GM13977 (cell line): ENCODE measurements at regions not wholly inside any gene's neighbourhood (a gene's known extent, or its start where the extent isn't known, plus 50 kb on each side); places are given as distances from the start of the nearest gene placed in this dataset.

Source experiments
- DNase-seq: peaks from one replicate; pipeline ENCODE4 v3.0.0; 2012; ENCODE audit warnings: low spot score
- in situ Hi-C: fragments of 300-500 bp; cut with MboI; formaldehyde crosslinking; loops from one replicate; pipeline ENCODE4 v1.12.0; 2022; ENCODE audit warnings: low sequenced_read_pairs, low pct_unique_long_range_greater_than_20kb, mixed read lengths, inconsistent platforms; ENCODE audit not compliant: unreplicated experiment
- TF ChIP-seq, protein P1 (sequence below): IDR thresholded peaks from 2 replicates; pipeline ENCODE4 v1.5.1; 2012; ENCODE audit warnings: mild to moderate bottlenecking, control low read depth; ENCODE audit not compliant: insufficient read depth; ENCODE audit errors: extremely low read depth, missing control alignments

DNA sequence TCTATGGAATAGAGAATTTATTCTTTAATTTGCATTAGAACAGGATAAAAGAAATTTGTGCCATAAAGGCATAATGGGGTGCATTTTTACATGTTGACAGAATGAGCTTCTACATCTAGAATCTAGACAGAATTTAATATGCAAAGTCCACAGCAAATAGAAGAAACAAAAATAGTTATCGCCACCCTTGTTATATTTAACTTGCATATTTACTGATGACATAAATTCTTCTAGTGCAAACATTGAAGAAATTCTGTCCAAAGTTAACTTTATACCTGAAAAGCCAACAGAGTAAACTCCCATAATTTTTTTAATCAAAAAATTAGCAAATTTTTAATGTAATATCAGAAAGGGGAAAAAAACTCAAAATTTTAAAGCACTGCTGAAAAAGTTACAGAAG lies 213.7 kb upstream of the ALCAM start:
- TF ChIP-seq, protein P1, sequence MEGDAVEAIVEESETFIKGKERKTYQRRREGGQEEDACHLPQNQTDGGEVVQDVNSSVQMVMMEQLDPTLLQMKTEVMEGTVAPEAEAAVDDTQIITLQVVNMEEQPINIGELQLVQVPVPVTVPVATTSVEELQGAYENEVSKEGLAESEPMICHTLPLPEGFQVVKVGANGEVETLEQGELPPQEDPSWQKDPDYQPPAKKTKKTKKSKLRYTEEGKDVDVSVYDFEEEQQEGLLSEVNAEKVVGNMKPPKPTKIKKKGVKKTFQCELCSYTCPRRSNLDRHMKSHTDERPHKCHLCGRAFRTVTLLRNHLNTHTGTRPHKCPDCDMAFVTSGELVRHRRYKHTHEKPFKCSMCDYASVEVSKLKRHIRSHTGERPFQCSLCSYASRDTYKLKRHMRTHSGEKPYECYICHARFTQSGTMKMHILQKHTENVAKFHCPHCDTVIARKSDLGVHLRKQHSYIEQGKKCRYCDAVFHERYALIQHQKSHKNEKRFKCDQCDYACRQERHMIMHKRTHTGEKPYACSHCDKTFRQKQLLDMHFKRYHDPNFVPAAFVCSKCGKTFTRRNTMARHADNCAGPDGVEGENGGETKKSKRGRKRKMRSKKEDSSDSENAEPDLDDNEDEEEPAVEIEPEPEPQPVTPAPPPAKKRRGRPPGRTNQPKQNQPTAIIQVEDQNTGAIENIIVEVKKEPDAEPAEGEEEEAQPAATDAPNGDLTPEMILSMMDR: no peak
- in situ Hi-C loops: no loop called here

DNA sequence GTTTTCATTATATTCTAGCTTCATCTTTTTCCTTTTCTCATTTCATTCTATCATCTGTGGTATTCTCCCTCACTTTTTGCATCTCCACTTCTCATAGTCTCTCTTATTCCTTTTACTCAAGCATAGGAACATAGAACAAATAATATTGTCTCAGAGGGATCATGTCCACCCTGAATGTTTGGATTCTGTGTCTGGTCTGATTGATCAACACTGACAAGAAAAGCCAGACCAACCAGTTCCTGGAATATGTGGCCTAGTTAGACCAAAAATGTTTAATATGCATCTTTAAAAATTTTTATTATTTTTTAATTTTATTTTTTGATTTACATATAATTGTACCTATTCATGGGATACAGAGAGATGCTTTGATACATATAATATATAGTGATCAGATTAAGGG lies 212.0 kb upstream of the ALCAM start:
- TF ChIP-seq, protein P1: no peak
- in situ Hi-C loops: no loop called here
- no peak for DNase-seq

More for the DNA sequence above, 213.7 kb upstream of the ALCAM start:
- DNase-seq: no peak

DNA sequence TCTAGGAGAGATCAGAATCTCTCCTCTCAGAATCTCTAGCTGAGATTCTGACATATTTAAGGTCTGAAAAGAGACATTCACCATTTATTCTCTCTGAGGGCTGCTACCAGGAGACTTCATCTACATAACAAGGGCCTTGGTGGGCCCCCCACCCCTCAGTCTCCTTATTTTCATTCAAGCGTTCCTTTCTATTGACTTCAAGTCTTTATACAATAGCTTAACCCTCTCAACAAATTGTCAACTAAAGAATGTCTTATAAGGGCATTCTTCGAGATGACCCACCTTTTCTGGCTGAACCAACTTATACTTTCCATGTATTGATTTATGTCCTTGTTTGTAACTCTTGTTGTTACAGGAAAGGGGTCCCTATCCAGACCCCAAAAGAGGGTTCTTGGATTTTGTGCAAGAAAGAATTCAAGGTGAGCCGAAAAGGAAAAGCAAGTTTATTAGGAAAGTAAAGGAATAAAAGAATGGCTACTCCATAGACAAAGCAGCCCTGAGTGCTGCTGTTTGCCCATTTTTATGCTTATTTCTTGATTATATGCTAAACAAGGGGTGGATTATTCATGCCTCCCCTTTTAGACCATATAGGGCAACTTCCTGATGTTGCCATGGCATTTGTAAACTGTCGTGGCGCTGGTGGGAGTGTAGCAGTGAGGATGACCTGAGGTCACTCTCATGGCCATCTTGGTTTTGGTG lies 209.5 kb upstream of the ALCAM start:
- no peak for DNase-seq
- TF ChIP-seq, protein P1: no peak
- in situ Hi-C loops: no loop called here

DNA sequence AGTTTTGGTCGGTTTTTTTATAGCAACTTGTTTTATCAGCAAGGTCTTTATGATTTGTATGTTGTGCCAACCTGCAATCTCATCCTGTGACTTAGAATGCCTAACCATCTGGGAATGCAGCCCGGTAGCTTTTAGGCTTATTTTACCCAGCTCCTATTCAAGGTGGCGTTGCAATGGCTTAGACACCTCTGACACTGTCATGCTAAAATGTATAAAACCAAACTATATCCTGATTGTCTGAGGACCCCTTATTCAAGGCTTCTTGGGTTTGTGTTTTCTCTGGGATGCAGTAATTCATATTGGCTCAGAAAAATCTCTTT lies 209.0 kb upstream of the ALCAM start:
- TF ChIP-seq, protein P1: no peak
- no peak for DNase-seq
- in situ Hi-C loops: no loop called here

DNA sequence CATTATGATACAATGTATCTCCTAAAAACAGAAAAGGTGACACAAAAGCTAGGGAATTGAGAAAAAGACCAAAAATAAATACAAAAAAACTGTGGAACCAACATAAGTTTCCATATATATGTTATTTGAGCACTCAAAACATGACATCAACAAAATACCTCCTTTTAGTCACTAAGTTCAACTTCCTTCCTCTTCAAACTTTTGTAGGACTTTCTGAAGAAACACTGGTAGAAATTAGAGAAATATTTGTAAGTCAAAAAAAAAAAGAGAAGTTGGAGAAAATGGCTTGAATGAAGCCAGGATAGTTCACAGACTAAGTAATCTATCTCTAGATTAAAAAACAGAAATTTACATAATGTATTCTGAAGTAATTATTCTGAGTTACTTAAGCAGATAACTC lies 208.4 kb upstream of the ALCAM start:
- DNase-seq: no peak
- TF ChIP-seq, protein P1: no peak
- in situ Hi-C loops: no loop called here

DNA sequence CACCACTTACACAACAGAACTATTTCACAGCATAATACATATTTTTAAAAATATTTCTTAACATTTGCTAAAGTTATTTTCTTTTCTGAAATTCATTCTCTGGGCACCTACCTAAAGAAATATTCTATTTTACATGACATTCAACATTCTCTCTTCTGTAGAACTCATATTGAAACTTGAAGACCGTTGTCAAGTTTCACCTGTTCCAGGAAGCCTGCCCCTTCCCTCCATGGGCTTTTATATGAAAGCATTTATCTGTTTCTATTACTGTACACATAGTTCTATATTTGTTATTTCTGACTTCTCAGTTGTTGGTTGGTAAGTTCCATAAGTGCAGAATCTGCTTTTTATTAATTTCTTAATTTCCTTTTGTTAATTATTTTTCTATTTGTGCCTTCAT lies 204.3 kb upstream of the ALCAM start:
- TF ChIP-seq, protein P1: no peak
- in situ Hi-C loops: no loop called here
- DNase-seq: no peak
